NCI-H82 treated with DMSO at 0.1 percent for 48 hours (cell line): ENCODE measurements at regions not wholly inside any gene's neighbourhood (a gene's known extent, or its start where the extent isn't known, plus 50 kb on each side); places are given as distances from the start of the nearest gene placed in this dataset.

ENCODE experiments used
- DNase-seq: peaks from one replicate; lab custom pipeline; 2025; ENCODE audit not compliant: unreplicated experiment; lab: John Stamatoyannopoulos, UW

DNA sequence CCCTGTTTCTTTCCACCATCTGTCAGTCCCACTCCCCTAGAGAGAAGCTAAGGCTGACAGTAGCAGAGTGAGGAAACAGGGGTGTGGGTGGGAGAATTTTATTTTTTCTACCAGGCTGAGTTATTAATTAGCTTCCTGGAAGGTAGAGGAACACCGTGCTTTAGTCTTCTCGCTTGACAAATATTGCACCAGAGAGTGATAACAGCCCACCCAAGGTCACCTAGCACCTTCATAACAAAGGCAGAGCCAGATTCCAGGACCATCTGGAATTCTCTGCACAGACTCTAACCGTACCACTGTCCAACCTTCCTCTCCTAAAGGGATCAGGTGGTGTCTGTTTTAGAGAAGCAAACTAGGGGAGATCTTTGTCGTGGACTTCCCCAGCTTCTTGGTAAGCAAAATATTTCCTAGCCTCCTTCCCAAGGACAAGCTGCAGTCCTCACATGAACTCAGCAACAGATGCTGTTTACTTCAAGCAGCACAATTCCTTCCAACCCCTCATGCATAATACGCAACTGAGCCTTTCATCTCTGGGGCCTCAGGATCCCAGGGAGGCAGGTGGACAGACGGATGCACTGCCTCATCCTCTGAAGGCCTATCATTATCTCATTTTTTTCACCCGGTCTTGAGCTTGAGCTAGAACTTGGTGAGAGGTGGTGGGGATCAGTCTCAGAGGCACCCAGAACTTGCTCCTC is 308.7 kb upstream of the BRINP1 start:
- DNase-seq = peak; percentile 96

DNA sequence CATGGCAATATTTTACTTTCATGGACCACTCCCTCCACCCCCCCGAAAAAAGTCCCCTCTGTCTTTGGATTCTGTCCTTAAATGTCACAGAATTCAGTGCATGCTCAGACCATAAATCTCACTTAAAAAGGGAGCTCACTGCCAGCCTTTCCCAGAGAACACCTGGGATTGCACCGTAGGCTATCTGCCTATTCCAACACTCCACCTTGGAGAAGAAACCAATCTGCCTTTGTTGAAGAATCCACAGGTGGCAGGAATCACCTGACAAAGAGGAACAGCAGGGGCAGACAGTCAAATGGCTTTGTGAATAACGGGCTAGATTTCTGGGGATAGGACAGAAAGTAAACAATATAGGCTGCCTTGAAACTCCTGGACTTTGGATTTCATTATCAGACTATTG is 306.7 kb upstream of the BRINP1 start:
- no peak for DNase-seq

DNA sequence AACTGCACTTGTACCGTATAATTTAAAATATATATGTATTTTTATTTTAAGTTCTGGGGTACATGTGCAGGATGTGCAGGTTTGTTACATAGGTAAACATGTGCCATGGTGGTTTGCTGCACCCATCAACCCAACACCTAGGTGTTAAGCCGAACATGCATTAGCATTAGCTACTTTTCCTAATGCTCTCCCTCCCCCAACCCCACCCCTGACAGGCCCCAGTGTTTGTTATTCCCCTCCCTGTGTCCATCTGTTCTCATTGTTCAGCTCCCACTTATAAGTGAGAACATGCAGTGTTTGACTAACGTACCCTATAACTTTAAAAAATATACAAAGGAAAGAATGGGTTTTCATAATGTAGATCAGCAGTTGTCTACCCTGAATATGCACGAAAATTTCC is 303.5 kb upstream of the BRINP1 start:
- DNase-seq = peak; percentile 73

DNA sequence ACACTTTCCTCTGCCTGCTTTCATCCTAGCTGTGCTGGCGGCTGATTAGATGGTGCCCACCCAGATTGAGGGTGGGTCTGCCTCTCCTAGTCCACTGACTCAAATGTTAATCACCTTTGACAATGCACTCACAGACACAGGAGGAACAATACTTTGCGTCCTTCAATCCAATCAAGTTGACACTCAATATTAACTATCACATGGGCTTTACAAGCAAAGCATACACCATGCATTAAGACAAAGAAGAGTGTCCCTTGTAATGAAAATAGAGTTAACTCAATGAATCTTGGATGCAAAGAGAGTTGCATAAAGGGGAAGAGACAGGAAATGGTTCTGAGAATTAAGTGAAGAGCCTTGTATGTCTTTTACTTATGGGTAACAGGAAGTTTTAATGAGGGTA is 298.7 kb upstream of the BRINP1 start:
- no peak for DNase-seq

DNA sequence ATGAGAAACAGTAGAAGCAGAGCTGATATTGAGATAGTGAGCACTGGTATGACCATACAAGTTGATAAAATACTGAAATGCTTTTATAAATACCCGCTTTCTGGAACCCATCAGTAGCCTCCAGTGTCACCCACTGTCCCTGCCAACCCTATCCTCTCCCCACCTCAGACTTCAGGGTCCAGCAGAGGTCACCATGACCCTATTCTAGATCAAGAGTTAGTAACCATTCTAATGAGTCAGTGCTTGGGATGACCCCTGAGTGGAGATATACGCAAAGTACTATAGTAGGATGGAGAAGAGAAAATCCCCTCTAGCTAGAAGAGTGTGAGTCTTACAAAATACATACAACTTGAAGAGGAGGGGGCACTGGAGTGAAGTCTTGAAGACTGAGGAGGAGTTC is 297.9 kb upstream of the BRINP1 start:
- no peak for DNase-seq

DNA sequence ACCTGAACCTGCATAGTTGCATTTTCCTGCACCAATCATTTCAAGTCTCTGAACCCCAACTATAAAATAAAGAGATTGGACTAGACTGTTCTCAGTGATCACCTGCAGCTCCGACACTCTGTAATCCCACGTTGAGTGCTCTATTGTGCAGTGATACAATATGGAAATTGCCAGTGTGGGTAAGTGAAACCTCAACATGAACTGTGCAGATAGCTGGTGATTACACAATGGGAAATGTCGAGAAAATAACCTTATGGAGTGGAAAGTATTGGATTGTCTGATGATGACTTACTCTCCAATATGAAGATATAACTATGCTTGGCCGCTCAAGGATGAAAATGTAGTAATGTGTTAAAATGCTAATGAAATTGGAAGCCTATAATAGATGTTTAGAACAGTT is 293.1 kb upstream of the BRINP1 start:
- DNase-seq = no peak

DNA sequence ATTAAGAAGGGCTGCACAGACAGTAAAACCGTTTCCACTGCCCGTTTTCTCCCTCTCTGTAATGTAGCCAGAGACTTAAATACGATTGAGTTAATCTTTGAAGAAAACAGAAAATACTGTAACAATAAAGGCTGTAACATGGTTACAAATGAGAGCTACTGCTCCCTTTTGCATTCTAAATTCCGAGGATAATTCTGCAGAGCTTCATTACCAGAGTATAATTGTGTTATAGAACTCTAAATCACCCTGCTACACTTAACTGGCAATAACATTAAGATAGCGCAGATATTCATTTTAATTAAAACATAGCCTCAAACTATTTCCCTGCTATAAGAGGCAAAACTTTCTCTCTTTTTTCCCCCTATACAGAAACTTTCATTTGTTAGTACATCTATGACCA is 283.7 kb upstream of the BRINP1 start:
- DNase-seq = no peak

DNA sequence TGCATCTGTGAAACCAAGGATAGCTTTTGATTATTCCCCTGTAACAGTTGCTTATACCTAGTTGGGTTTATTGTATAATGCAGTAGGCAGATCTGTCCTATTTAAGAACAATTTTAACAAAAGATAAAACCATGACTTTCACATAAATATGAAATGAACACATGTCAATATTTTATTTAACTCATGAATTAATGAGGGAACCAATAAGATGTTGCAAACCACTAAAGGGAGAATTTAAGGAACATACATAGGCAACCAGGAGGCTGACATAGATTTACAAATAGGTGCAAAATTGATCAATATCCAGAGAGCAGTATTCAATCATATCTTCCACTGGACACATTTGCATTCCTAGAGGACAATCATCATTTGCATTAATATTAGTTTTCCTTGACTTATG is 280.0 kb upstream of the BRINP1 start:
- DNase-seq = no peak

DNA sequence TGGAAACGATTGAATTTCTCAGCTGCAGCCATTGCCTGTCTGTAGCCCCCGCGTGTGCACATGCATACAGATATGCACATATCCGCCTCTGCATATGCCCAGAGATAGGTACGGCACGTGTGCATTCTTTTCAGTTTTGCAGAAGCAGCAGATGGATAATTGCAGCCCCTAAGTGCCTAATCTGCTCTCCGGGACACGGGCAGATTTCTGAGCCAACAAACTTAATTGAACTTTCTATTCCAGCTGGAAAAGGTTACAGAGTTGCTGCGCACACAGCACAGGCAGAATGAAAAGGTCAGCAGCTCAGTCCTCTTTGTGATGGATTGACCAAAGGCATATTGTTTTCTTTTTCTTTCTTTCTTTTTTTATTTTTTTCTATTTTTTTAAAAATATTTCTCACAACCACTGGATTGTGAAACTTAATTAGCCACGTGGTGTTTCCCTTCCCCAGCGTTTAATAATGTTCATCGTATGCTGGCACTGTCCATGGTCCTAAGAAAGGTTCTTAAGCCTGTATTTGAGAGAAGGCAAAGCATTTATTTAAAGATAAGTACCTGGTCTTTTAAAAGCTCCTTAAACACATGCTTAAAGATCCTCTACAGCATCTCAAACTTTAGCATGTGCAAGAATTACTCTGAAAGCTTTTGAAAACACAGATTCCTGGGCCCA is 270.2 kb upstream of the BRINP1 start:
- peak; percentile 74 for DNase-seq

DNA sequence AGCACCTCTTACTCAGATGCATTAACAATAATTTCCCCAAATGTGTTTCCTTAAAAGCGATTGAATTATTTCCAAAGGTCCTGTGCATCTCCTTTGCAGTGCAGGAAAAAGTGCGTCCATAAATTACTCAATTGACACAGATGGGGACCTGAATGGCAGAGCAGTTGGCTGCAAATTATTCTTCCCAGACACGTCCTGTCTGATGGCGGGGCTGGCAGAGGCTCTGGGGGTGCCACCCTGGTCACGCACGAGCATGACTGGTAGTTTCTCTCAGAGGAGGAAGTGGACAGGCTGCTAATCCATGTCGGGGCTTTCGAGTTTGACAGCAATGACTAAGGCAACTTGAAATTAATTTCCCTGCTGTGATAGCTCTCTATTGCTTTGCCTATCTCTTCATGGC is 264.8 kb upstream of the BRINP1 start:
- no peak for DNase-seq

DNA sequence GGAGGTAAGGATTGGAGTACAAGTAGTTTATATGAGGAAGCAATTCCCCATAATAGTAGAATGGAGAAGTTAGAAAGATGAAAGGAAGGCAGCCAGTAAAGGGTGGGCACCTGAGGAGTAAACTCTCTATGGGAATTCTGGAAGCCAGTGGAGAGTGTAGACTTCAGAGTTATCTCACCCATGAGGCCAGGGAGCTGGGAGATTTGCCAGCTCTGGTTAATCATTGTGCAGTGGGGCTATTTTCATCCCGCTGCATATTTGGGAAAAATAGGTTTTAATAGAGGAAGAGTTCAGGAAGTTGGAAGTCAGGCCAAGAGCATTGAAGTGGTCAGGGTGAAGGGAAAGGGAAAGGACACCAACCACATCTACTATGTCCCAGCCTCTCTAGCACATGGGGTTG is 242.3 kb upstream of the BRINP1 start:
- DNase-seq = no peak

DNA sequence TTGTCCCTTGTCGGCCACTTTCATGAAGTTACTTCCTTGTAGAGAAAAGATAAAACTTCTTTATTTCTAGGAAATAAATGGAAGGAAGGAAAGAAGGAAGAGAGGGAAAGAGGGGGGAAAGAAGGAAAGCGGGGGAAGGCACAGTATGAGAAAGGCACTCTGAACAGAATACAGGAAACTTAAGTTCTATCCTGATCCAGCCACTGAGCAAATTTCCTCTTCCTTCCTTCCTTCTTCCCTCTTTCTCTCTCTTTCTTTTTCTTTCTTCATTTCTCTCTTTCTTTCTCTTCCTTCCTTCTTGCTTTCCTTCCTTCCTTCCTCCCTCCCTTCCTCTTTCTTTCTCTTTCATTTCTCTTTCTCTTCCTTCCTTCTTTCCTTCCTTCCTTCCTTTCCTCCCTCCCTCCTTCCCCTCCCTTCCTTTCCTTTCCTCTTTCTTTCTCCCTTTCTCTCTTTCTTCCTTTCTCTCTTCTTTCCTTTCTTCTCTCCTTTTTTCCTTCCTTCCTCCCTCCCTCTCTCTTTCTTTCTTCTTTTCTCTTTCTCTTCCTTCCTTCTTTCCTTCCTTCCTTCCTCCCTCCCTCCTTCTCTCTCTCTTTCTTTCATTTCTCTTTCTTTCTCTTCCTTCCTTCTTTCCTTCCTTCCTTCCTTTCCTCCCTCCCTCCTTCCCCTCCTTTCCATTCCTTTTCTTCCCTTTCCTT is 240.2 kb upstream of the BRINP1 start:
- no peak for DNase-seq

DNA sequence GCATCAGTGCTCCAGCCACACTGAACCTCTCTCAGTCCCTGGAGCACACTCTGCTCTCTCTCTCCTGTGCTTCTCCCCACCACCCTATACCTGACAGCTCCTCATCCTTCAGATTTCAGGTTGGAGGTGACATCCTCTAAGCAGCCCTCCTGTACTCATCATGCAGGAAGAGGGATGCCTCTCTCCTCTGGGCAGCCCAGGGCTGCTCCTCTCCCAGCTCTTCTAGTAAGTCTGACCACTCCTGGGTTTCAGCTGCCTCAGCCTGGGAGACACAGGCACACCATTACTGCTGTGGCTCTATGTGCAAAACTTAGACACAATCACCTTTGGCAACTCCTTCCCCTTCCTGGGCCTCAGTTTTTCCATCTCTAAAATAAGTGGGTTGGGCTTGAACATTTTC is 232.4 kb upstream of the BRINP1 start:
- no peak for DNase-seq

DNA sequence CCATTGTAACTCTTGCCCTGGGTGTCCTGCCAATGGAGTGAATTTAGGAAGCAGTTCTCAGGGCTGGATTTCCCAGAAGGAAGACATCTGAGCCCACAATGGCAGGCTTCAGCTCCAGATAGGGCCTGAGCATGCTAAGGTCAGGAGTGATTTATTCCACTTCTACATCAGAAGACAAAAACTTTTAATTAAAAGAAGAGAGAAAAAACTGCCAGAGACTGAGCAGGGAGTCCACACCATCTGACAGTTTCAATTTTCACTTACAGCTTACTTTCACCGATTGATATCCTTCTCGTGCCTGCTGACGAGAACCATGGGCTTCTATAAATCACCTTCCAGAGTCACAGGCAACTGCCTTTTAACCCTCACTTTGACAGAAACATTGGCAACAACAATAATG is 228.3 kb upstream of the BRINP1 start:
- DNase-seq = no peak

DNA sequence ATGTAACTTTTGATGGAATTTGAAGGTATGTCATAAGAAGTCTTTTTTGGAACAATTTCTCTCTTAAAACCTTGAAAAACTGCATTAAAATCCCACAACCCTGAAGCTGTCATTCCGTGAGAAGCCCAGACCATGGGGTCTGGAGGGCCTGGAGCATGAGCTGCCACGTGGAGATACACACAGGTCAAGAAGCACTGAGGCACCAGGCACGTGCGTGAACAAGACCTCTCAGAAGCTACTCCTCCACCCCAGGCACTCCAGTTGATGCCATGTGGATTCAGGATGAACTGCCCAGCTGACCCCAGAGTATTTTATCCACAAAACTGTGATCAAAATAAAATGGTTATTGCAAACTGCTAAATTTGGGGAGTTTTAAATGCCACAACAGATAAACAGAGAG is 227.5 kb upstream of the BRINP1 start:
- no peak for DNase-seq

DNA sequence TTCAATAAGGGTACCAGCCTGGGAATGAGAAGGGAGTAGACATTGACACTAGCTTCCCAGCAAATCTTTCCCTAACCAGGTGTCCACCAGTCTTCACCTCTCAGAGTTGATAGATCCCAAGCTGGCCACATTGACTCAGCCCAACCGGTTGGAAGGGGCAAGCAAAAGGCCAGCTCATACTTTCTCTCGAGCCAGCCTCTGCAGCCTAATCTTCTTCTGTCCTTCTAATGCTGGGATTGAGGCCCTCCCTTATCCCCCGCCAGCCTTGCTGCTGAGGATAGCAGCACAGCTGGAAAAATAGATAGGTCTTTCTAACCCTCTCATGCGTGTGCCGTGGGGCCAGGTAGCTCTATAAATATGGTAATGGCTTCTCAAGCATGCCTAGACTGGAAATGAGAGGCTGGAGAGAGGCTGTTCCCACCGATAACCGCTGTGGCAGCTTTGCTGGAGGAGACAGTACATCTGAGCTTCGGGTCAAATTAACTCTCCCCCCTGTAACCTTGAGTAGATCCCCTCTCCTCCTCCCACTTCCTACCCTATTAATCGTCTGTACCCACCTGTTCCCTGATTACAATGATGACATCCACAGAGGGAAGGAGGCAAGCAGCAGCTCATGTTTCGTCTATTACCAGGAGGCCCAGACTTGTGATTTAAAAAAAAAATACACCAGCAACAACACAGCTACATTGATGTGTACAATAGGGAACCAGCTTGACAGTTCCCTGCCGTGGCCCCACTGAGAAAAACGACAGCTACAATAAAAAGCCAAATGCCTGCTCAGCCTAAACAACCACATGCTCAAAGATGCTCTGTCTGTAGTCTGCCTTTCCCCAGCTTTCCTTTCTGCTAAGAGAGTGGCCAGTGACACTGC is 219.9 kb upstream of the BRINP1 start:
- DNase-seq = peak; percentile 74

DNA sequence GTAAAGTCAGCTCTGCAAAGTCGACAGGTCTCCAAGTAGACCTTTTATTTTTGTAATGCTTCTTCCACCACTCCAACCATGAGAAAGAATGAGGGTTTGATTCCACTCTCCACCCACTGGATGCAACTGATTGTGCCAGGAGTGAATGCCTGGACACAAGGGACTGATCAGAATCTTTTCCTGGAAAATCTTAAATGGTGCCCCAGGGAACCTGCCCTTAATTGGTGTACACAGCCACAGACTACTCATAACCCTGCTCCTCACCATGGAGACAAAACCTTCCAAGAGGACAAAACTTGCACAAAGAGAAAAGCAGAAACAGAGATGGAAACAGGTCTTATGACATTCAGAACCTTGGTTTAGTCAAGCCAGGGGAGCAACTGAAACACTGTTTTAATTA is 208.6 kb upstream of the BRINP1 start:
- DNase-seq = no peak

DNA sequence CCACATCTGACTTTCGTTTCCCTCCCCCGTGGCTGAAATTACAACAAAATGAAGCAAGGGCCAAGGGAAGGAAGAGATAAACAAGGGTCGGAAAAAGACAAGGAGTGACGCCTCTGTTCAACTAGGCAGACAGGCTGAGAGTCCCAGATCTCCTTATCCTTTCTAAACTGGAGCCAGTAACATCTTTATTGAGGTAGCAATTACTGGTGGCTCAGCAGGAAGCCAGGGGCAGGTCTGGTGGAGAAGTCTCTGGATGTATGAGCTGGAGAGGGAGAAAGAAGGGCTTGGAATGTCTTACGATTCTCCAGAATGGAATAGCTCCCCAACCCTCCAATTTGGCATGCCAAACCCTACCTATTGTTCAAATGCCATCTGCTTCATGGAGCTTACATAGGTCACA is 190.8 kb upstream of the BRINP1 start:
- no peak for DNase-seq

DNA sequence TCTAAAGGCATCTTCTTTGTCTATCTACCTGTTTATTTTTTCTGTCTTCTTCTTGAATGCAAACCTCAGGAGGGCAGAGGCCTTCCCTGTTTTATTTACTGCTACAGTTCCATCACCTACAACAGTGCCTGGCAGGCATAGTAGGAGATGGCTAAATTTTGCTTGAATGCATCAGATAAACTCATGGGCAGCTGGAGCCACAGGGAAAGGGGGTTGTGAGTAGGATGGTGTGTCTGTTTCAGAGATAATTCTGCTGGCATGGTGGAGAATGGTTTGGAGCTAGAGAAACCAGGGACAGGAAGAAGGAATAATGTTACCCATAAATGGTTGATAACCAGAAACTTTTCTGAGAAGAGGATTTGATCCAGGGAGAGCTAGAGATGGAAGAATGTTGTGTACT is 189.8 kb upstream of the BRINP1 start:
- DNase-seq = no peak

DNA sequence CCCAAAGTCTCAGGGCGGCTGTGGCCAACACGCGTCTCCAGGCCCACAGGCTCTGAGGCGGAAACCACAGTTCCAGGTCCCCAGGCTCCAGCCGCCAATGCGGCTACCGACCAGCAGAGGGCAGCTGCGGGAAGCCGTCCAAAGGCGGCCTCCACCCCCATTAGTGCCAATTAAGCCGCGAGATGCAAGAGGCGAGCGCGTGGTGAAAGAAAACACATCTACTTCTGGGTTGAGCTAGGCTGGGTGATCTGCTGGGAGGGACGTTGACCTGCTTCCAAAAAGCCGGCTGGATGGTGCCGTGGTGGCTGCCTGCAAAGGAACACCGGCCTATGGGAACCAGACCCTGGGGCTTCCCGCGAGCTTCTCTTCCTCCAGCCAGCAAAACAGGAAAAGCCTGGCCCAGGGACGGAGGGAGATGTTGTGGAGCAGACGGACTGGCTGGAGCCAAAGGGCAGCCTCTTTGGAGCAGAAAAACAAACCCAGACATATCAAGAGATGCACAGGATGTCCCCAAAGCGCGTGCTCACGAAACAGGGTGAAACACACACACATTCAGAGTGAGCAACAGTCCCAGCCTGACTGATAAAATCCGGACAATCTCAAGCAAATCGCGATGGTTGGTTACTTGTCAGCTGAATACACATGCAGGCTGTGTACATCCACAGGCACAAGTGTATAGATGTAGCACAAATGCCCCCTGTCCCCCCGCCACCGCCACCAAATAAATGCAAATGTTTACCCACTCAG is 187.1 kb upstream of the BRINP1 start:
- peak; percentile 32 for DNase-seq

DNA sequence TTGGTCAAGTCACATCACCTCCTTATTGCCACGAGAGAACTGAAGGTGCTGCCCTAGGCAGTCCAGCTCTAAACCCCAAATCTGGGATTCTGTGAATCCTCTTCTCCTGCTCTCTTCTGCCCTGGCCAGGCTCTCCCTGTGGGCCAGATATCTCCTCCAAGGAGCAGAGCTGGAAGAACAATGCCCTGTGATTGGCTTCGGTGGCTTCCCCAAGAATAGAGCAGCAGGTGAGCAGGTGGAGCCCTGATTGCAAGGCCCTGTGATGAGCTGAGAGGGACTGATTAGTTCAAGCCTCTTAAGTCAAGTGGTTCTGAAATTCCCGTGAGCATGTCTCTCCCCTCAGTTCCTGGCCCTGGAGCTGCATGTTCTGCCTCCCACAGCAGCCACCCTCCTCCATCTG is 175.3 kb upstream of the BRINP1 start:
- DNase-seq = no peak
